GM06990 (cell line): ENCODE measurements at regions not wholly inside any gene's neighbourhood (a gene's known extent, or its start where the extent isn't known, plus 50 kb on each side); places are given as distances from the start of the nearest gene placed in this dataset.

ENCODE experiments used
- DNase-seq: peaks from one replicate; pipeline ENCODE4 v3.0.0-alpha.2; 2011; ENCODE audit not compliant: insufficient read length; ENCODE audit errors: extremely low read depth
- H3K27me3 ChIP-seq: replicated peaks from 2 replicates; pipeline ENCODE4 v1.6.0; 2011; ENCODE audit warnings: low read length; ENCODE audit not compliant: control insufficient read depth, insufficient read depth
- H3K36me3 ChIP-seq: 2 replicates; pipeline ENCODE4 v1.5.1; 2011; ENCODE audit warnings: low read length; ENCODE audit not compliant: control insufficient read depth, insufficient read depth
- H3K4me3 ChIP-seq: replicated peaks from 2 replicates; pipeline ENCODE4 v1.5.1; 2011; ENCODE audit warnings: low read depth, mild to moderate bottlenecking, control low read depth, low read length
- TF ChIP-seq, protein P1 (sequence below): IDR thresholded peaks from 2 replicates; pipeline ENCODE4 v1.5.1; 2011; ENCODE audit warnings: low read length, control low read depth, mild to moderate bottlenecking, inconsistent platforms; ENCODE audit not compliant: insufficient read depth, poor library complexity, severe bottlenecking

DNA sequence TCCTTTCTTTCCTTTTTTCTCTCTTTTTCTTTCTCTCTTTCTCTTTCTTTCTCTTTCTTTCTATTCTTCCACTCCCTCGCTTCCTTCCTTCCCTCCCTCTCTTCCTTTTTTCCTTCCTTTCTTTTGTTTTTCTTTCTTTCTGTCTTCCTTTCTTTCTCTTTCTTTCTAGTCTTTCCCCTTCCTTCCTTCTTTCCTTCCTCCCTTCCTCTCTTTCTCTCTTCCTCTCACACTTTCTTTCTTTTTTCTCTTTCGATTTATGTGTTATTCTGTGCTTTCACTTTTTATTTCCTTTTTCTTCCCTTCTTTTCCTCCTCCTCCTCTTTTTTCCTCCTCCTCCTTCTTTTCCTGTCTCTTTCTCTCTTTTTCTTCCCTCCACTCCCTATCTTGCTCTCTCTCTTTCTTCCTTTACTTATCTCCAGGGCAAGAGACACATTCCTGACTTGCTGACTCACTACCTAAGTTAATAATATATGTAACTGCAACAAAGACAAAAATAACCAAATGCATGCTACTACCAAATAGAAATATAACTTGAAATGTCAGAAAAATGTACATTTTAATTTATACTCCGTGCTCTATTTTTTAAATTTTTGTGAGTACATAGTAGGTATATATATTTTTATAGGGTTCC, 445.5 kb downstream of the GABRG2 start:
- Histone ChIP-seq H3K4me3 (no peak overlapping the region), H3K36me3 (no peaks in the 10 kb centered on the region), H3K27me3 (no peaks in the 10 kb centered on the region)
- no peak for DNase-seq
- TF ChIP-seq, protein P1, sequence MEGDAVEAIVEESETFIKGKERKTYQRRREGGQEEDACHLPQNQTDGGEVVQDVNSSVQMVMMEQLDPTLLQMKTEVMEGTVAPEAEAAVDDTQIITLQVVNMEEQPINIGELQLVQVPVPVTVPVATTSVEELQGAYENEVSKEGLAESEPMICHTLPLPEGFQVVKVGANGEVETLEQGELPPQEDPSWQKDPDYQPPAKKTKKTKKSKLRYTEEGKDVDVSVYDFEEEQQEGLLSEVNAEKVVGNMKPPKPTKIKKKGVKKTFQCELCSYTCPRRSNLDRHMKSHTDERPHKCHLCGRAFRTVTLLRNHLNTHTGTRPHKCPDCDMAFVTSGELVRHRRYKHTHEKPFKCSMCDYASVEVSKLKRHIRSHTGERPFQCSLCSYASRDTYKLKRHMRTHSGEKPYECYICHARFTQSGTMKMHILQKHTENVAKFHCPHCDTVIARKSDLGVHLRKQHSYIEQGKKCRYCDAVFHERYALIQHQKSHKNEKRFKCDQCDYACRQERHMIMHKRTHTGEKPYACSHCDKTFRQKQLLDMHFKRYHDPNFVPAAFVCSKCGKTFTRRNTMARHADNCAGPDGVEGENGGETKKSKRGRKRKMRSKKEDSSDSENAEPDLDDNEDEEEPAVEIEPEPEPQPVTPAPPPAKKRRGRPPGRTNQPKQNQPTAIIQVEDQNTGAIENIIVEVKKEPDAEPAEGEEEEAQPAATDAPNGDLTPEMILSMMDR: no peak

GRCh38 chr5:162514116-162514515, 446.5 kb downstream of the GABRG2 start:
- Histone ChIP-seq H3K27me3 (no peaks in the 10 kb centered on the region), H3K36me3 (no peaks in the 10 kb centered on the region), H3K4me3 (no peak overlapping the region)
- no peak for DNase-seq
- TF ChIP-seq, protein P1: no peak

DNA sequence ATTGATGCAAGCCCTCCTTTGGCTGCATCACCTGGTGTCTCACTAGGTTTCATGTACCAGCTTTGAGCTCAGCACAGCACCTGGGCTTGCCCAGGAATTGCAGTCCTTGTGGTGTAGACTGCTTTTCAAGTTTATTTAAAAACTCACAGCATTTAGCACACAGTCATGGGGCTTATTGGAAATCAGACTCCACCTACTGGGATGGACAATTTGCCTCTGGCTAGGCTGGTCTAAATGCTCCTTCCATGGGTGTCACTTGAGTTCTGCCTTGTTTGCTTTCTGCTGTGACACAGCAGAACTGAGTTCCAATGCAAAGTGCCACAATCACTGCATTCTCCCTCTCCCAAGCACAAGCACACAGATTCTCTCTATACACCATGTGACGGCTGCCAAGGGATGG, 453.3 kb downstream of the GABRG2 start:
- Histone ChIP-seq H3K4me3 (no peak overlapping the region), H3K27me3 (no peaks in the 10 kb centered on the region), H3K36me3 (no peaks in the 10 kb centered on the region)
- no peak for DNase-seq
- TF ChIP-seq, protein P1: no peak

DNA sequence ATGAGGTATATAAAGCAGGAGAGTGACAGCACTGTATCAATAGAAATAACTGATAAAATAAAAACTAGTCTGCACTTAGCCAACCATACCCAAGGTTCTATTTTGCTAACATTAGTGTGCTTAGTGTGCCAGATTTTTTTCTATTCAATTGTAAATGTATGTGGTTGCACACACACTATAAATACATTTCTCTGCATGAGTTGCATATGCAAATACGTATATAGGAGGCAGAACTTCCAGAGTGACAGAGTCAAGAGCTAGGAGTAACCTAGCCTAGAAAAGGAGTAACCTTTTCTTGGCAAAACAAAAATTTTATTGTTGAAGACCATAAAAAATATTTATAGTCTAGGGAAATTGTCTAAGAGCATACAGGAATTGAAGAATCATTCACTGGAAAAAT, 461.6 kb downstream of the GABRG2 start:
- TF ChIP-seq, protein P1: no peak
- no peak for DNase-seq

GRCh38 chr5:162529886-162530285, 462.3 kb downstream of the GABRG2 start:
- H3K36me3 ChIP-seq: no peaks in the 10 kb centered on the region
- no peak for DNase-seq
- no peak overlapping the region for H3K4me3 ChIP-seq
- TF ChIP-seq, protein P1: no peak
- no peaks in the 10 kb centered on the region for H3K27me3 ChIP-seq

More for the DNA sequence above, 461.6 kb downstream of the GABRG2 start:
- no peak overlapping the region for H3K4me3 ChIP-seq
- no peaks in the 10 kb centered on the region for H3K36me3 ChIP-seq
- no peaks in the 10 kb centered on the region for H3K27me3 ChIP-seq

DNA sequence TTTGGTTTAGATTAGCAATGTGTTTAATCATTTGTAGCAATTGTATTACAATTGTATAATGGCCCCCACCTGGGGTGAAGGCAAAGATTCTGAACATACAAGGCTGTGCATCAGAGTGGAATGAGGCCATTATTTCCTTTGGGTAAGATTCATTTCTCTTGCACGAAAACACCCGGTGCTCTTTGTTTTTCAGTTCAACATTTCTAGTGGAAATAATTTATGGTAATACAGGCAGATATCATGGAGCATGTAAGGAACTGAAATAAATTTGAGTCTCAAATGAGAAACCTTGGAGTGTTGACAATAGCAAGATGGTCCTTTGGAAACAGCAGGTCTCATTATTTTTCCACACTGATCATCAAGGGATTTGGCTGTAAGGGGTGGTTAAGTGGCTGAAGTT, 475.9 kb downstream of the GABRG2 start:
- TF ChIP-seq, protein P1: no peak
- H3K4me3 ChIP-seq: no peak overlapping the region
- H3K27me3 ChIP-seq: no peaks in the 10 kb centered on the region
- DNase-seq: no peak
- no peaks in the 10 kb centered on the region for H3K36me3 ChIP-seq
